UCSD-AML1 (cell line): ENCODE measurements at regions not wholly inside any gene's neighbourhood (a gene's known extent, or its start where the extent isn't known, plus 50 kb on each side); places are given as distances from the start of the nearest gene placed in this dataset.
"Not testable (repeated sequence)": the region's sequence is repeated elsewhere in the genome, so short reads cannot be mapped to it uniquely, and the experiment has no call there.

Experiments used
- DNase-seq: peaks from one replicate; lab custom pipeline; 2025; ENCODE audit not compliant: unreplicated experiment; lab: John Stamatoyannopoulos, UW

DNA sequence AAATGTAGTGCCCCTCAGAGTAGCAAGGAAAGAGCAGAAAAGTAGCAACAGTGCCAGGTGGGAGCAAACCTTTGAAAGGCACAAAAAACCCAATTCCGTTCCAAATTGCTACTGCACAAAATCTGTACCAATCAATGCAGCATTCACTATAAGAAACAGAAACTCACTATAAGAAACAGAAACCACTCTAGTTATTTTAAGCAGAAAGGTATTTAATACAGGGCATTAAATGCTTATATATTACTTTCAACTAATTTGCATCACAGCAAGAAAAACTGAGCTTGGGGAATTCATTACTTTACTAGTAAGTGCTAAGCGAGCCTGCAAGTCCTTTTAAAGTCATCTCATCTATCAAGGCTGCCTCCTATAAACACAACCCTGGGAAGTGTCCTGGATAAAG, 116.5 kb upstream of the OLIG3 start:
- DNase-seq = no peak

DNA sequence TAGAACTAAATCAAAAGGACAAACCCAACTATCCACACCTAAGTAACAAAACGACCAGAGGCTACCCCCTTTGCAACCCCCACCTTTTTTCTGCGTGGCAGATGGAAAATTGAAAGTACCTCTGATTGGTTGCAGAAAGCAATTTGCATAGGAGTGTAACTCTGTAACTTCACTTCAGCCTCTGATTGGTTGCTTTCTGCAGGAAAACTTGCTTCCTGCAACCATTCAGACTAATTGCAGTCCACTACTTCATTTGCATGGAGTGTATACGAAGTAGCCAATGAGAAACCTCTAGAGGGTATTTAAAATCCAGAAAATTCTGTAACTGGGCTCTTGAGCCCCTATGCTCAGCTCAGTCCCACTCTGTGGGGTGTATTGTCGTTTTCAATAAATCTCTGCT, 129.1 kb upstream of the OLIG3 start:
- DNase-seq = no peak

DNA sequence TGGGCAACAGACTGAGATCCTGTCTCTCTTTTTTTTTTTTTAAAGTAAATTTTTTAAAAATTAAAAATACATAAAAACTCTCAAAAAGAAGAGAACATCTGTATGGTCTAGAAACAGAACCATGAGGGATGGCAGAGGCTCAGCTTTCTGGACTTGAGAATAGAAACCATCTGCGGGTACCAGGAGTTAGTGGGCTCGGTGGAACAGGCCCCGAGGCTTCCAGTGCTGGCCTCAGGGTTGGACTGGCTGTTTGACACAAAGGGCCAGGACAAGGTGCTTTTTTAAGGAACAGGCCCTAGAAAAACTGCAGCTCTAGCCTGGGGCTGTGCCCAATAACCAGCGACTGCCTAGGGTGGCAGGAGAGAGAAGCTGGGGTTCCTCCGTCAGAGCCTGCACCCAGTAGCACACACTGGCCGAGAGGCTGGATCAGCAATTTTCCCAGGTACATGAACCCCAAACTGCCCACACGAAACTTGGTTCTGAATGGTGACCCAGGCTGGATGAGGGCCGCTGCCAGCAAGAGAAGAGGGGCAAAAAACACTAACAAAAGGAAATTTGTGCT, 131.0 kb upstream of the OLIG3 start:
- DNase-seq = no peak

DNA sequence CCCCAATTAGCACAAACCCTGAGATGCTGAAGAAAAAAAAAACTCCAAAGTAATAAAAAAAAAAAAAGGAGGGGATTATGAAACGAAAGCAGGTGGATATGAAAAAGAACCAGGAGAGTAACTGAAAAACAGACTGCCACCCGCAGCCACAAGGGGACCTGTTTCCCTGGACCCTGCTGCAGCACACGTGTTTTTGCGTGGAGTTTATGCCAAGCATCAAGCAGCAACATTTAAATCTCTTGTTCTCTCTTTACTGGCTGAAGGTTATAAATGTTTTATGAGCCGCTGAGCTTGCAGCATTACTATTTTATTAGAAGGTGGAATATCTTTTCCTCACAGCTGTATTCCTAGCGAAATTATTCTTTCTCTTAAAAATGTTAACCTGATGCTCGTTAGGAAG, 131.6 kb upstream of the OLIG3 start:
- no peak for DNase-seq

DNA sequence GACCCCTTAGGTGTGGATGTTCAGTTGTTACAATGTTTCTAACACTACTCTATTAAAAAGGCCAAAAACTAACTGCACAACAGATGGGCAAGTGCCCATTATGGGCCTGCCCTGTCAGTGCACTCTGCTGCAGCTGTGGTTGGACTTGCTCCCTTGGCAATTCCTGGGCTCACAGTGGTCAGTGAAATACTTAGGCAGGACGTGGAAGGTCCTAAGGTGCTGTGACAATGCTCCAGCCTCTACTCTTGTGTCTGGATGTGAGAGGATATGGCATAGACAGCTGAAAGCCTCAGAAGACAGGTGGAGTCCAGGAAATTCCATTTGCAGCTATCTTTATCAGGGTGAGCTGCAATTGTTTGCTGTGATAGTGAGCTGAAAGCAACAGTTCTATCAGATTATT, 136.5 kb upstream of the OLIG3 start:
- no peak for DNase-seq

DNA sequence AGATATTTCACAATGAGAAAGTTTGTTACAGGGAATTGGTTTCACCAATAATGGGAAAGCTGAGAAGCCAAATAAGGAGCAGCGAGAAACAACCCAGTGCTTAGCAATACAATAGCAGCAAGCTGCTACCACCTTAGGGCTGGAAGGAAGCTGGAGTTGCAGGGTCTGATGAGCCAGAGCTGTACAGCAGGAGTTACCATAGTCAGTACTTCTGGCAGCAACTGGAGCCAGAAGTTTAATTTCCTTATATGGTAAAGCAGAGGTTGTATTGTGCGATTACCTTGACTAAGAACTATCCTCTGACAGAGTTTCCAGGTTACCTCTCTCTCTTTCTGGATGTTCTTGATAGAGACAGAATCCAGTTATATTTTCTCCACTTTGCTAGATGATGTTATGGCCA, 137.1 kb upstream of the OLIG3 start:
- DNase-seq = no peak

DNA sequence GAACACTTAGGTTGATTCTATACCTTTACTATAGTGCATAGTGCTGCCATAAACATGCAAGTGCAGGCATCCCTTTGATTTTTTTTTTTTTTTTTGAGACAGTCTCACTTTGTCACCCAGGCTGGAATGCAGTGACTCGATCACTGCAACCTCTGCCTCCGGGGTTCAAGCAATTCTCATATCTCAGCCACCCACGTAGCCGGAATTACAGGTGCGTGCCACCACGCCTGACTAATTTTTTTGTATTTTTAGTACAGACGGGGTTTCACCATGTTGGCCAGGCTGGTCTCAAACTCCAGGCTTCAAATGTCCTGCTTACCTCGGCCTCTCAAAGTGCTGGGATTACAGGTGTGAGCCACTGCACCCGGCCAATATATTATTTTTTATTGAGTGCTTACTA, 140.0 kb upstream of the OLIG3 start:
- not testable (repeated sequence) for DNase-seq

DNA sequence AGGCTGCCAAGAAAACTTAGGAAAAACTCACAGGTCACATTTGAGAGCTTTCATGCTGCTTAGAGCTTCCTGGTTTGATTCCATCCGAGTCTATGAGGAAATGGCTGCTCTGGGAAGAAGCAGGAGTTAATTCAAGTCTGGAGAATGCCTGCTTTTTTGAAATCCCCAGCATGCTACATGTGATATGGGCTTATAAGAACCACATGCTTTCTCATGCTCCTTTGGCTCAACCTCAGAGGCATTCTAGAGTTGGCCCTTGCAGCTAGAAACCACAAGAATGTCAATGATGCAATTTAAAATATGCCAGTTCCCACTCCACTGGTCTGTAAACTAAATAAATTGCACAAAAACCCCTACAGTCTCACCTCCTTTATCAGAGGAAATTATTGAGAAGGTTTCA, 142.9 kb upstream of the OLIG3 start:
- DNase-seq = no peak

DNA sequence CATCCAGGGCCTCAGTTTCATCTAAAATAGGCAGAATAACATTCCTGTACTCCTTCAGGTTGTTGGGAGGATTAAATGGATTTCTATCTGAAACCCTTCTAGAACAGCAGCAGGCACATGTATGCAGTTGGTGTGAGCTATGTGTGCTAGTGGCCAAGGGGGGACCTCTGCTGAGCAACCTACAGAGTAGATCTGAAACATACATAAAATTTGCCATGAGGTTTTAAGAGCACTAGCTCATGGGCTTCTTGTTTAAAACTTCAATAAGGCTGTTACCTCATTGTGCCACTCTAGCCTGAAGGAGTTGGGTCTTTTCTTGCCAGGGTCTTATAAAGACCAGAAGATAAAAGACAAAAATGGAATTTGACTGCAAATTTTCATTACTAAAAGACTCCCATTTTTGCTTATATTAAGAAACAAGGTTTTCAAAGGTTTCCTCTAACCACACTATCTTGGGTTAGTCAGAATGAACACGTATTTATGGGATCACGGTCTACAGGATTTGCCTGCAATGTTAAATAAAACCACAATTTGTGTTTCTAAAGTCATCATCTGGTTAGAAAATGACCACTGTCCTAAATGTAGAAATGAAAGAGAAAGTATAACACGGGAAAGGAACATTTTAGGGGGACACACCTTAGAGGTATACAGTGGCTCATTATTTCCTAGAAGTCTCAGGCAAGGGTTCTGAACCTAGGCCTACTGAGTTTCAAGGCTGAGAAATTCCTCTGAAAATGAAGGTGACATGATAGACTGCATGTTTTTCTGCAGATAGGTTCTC, 144.9 kb upstream of the OLIG3 start:
- no peak for DNase-seq

DNA sequence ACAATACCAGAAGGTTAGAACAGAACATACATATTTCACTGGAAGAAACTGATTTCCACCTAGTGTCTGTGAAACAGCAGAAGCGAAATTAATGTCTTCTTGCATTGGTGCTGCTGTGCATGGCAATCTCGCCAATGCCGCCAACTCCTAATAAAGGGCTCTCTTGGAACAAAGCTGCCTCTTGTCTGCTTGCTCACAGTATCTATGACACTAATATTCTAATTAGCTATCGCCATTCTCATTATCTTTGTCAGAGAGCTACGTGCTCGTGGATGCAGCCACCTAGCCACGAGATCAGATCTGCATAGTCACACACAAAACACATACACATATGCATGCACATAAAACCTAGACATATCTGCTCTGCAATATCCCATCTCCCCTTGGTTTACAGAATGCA, 145.9 kb upstream of the OLIG3 start:
- DNase-seq = no peak

DNA sequence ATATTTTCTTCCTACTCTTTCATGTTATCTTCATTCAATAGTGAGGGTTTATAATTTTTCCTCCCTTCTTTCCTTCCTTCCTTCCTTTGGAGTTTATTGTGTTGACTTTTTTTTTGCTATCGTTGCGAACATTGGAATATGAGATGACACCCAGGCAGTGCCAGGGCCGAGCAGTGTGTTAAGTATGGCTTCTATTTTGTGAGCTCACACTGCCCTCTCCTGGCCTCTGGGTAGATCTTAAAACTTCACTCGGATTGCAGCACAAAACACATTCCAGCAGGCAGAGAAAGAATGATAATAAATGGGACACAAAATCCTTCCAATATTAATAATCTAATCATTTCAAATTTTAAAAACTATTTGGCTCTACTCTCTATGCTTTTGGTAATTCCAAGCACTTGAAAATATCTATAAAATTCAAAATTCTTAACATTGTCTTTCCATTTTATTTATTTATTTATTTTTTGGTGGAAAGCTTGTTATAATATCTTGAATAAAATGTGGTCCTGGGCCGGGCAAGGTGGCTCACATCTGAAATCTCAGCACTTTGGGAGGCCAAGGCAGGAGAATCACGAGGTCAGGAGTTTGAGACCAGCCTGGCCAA, 147.4 kb upstream of the OLIG3 start:
- DNase-seq = peak; percentile 34

DNA sequence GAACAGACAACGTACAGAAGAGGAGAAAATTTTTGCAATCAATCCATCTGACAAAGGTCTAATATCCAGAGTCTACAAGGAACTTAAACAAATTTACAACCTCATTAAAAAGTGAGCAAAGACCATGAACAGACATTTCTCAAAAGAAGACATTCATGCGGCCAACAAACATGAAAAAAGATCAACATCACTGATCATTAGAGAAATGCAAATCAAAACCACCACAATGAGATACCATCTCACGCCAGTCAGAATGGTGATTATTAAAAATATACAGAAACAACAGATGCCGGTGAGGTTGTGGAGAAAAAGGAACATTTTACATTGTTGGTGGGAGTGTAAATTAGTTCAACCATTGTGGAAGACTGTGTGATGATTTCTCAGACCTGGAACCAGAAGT, 149.0 kb upstream of the OLIG3 start:
- DNase-seq = not testable (repeated sequence)

DNA sequence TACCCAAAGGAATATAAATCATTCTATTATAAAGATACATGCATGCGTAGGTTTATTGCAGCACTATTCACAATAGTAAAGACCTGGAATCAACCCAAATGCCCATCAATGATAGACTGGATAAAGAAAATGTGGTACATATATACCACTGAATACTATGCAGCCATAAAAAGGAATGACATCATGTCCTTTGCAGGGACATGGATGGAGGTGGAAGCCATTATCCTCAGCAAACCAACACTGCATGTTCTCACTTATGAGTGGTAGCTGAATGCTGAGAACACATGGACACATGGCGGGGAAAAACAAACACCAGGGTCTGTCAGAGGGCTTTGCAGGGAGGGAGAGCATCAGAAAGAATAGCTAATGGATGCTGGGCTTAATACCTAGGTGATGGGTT, 149.4 kb upstream of the OLIG3 start:
- DNase-seq = not testable (repeated sequence)

DNA sequence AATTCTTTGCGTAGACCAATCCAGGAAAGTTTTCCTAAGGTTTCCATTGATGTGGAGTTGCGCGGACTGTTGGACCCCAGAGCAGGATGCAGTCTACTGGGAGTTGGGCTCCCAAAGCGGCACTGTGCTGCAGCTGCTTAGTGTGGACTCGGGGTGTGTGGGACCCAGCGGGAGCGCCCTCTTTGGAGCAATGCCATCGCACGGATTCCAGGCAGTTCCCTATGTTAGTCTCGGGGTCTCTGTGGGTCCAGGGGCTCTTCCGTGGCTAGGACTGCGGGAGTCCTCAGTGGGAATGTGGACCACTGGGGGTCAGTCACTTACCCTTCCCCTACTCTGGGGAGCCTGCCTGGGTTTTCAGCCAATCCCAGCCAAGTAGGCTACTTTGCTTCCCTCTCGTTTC, 151.7 kb upstream of the OLIG3 start:
- no peak for DNase-seq

DNA sequence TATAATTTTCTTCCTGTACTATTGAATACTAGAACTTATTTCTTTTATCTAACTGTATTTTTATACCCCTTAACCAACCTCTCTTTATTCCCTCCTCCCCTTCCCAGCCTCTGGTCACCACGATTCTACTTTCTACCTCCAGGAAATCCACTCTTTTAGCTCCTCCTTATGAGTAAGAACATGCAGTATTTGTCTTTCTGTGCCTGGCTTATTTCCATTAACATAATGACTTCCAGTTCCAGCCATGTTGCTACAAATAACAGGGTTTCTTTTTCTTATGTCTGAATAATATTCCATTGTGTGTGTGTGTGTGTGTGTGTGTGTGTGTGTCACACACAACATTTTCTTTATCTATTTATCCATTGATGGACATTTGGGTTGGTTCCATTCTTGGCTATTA, 152.3 kb upstream of the OLIG3 start:
- DNase-seq = no peak

DNA sequence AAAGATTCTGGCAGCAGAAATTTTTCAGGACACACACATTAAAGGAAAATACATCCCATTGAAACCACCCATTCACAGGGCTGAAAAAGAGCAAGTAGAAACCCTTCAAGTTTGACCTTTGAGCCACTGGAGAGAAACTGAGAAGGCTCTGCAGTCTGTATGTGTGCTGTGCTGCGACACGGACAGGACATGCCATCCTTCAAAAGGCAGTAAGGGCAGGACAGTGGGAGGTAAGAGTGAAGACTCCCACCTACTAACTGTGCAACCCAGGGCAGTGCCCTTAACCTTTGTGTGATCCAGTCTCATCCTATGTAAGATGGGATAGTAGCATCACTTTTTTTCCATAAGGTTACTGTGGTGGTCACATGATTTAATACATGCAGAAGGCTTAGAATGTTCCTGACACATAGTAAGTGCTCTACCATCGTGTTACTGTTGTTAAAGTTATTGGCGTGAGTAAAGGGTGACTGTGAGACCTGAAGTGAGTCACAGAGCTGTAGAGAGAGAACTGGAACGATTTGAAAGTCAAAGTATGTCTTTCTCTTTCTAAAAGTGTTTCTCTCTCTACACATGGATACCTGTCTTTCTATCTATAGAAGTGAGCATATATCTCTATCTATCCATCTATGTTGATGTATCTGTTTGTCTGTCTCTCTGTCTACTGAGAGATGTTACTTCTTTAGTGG, 153.7 kb upstream of the OLIG3 start:
- DNase-seq = no peak

DNA sequence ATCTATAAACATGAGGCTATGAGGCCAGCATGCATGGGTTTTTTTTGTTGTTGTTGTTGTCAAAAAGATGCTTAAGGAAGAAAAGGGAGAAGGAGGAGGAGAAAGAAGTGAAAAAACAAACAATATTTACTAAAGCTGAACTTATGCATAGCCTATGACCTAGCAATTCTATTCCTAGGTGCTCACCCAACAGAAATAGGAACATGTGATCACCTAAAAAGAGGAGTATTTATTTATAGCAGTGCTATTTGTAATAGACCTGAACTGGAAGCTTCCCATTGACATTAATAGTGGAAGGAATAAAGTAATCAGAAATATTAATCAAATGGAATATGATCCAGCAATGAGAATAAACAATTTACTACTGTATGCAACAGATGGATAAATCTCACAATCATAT, 156.5 kb upstream of the OLIG3 start:
- DNase-seq = no peak

DNA sequence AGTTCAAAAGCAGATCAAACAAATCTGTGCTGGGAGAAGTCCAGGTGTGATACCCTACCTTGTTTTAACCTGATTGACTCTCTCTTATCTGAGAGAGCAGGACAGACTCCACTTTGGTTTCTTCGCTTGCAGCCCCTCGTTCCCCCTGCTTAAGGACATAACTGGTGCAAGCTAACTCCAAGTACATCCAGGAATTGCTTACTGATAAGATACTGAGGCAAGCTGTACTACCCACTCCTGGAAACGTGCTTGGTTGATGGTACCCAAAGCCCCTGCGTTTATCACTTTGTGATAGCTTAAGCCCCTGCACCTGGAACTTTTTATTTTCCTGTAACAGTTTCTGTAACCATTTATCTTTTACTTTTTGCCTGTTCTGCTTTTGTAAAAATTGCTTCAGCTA, 157.0 kb upstream of the OLIG3 start:
- no peak for DNase-seq

DNA sequence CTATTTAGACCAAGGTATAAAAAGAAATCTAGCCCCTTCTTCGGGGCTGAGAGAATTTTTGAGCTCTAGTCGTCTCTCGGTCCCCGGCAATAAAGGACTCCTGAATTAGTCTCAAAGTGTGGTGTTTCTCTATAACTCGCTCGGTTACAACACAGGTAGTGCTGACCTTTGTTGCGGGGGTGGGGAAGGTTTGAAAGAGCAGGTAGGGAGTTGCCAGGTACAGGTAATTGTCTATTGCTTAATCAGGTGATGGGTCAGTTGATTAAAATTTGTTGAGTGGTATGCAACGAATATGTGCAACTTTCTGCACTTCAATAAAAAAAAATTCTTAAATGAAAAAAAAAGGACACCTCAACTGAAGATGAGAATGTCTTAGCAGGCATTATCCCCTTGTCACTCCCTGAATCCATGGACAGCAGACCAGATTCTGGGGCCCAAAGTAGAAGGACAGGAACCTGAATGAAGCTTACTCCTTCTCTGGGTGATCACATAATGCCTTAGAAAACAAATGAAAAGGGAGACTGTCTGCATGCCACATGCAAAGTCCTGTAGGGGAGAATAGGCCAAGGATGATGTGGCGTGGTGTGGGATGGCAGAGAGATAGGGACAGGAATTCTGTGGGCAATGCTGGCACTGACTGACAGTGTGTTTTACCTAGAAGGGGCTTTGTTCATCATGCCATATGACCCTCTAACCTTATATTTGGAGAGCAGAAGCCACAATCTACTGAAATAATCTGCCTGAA, 157.6 kb upstream of the OLIG3 start:
- DNase-seq = no peak

DNA sequence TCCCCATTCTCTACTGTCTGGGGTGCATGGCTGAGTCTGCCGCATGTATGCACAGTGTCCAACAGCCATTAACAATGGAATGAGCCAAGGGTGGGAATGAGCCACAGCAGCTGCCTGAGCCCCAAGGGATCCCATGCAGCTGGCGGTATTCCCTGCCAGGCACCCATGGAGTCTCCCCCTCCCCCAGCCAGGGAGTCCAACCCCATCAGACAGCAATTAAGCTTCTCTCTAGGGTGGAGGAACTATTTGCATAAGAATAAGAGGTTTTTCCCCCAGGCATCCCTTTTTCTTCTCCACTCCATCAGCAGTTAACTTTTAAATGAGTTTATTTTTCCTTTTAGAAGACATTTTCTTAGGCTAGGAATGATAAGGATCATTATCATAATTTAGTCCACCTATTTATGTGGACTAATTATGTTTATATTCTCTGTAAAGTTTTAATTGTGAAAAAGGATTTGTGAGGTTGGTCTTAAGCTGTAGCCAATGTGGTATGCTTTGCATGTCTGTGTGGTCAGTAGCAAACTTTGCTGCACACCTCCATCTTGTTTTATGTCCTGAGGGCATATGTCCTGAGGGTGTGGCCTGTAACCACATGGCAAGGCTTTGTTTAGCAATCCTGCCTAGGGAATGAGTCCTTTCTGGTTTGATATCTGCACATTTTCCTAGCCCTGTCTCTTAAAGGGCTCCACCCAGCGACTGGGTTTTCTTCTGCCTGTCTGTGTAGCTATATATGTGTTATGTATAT, 158.9 kb upstream of the OLIG3 start:
- DNase-seq = no peak

DNA sequence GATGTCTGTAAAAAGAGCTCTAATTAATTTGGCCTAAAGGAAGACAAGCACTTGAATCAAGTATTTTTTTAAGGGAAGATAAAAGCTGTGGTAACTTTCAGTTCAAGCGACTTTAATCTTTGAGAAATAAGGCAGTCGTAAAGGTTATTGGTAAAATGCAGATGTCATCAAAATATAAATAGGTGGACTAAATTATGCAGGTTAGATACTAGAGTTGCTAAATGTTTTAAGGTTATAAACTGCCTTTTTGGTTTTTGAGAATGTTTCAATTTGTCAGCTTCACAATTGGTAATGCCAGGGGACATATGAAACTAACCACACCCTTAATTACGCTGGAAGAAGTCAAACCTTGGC, 159.5 kb upstream of the OLIG3 start:
- DNase-seq = no peak
